Testis (tissue), 2 donors: ENCODE measurements at regions not wholly inside any gene's neighbourhood (a gene's known extent, or its start where the extent isn't known, plus 50 kb on each side); places are given as distances from the start of the nearest gene placed in this dataset.

Source experiments
- CTCF ChIP-seq, 3 experiments: fragments of 450-650 bp in 2 of 3; fragments of 200-600 bp in 1 of 3; sonication (generic) in 1 of 3; IDR thresholded peaks; one replicate each; pipeline ENCODE4 v1.5.1; 2016 to 2019; ENCODE audit warnings: antibody characterized with exemption in 3 of 3, mild to moderate bottlenecking in 2 of 3, moderate library complexity in 1 of 3
- POLR2A ChIP-seq: fragments of 450-650 bp; IDR thresholded peaks from one replicate; pipeline ENCODE4 v1.6.1; 2017; ENCODE audit warnings: antibody characterized with exemption, mild to moderate bottlenecking, moderate library complexity

DNA sequence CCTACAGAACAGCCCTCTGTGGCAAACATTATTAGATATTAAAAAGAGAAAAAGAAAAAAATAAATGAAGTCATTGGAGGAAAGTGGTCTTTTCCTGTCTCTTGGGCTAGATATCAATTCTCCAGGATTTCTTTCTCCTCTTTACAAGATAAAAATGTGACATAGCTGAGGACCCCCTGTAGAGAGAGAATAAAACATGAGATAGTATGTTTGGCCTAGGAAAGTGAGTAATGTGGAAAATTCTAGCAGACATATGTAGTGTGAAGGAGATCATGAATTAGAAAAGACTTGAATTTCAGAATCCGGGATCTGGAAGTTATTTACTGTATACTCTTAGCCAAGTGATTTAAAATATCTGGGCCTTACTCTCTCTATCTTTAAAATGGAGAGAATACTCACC, 823.1 kb downstream of the TLR4 start:
- TF ChIP-seq CTCF (IDR thresholded peaks at IDR 0.05) (no peak), POLR2A (no peak)
